HG03432 (cell line): ENCODE measurements at regions not wholly inside any gene's neighbourhood (a gene's known extent, or its start where the extent isn't known, plus 50 kb on each side); places are given as distances from the start of the nearest gene placed in this dataset.

ENCODE experiments used
- ATAC-seq: cut with Tn5 transposase; IDR thresholded peaks from one replicate; pipeline ENCODE4 v1.9.1; 2021; ENCODE audit warnings: mild to moderate bottlenecking, moderate library complexity; ENCODE audit not compliant: unreplicated experiment

GRCh38 chr19:30266687-30267086 lies 105.5 kb upstream of the ZNF536 start:
- no peak for ATAC-seq

- ATAC-seq = no peak
Observed at GRCh38 chr19:30267332-30267731, 104.9 kb upstream of the ZNF536 start.

- no peak for ATAC-seq
Observed at GRCh38 chr19:30268601-30269000, 103.6 kb upstream of the ZNF536 start.

GRCh38 chr19:30269638-30270037 lies 102.5 kb upstream of the ZNF536 start:
- ATAC-seq = no peak

GRCh38 chr19:30271816-30272215 lies 100.4 kb upstream of the ZNF536 start:
- ATAC-seq = no peak

- ATAC-seq = no peak
Observed at GRCh38 chr19:30272554-30272953, 99.6 kb upstream of the ZNF536 start.

GRCh38 chr19:30273184-30273583 lies 99.0 kb upstream of the ZNF536 start:
- no peak for ATAC-seq

GRCh38 chr19:30274987-30275386 lies 97.2 kb upstream of the ZNF536 start:
- no peak for ATAC-seq

GRCh38 chr19:30276011-30276882 lies 95.9 kb upstream of the ZNF536 start:
- ATAC-seq = no peak

GRCh38 chr19:30276883-30277280 lies 95.3 kb upstream of the ZNF536 start:
- no peak for ATAC-seq

- ATAC-seq = no peak
Observed at GRCh38 chr19:30277941-30278881, 94.0 kb upstream of the ZNF536 start.

GRCh38 chr19:30278882-30279254 lies 93.3 kb upstream of the ZNF536 start:
- no peak for ATAC-seq

- no peak for ATAC-seq
Observed at GRCh38 chr19:30280018-30280417, 92.2 kb upstream of the ZNF536 start.

GRCh38 chr19:30281906-30282305 lies 90.3 kb upstream of the ZNF536 start:
- ATAC-seq = no peak

GRCh38 chr19:30283556-30283955 lies 88.6 kb upstream of the ZNF536 start:
- no peak for ATAC-seq

GRCh38 chr19:30284209-30284608 lies 88.0 kb upstream of the ZNF536 start:
- ATAC-seq = no peak

GRCh38 chr19:30284885-30285284 lies 87.3 kb upstream of the ZNF536 start:
- no peak for ATAC-seq

- no peak for ATAC-seq
Observed at GRCh38 chr19:30286378-30286777, 85.8 kb upstream of the ZNF536 start.

- ATAC-seq = no peak
Observed at GRCh38 chr19:30287259-30287658, 84.9 kb upstream of the ZNF536 start.

GRCh38 chr19:30287973-30288372 lies 84.2 kb upstream of the ZNF536 start:
- ATAC-seq = no peak

- ATAC-seq = no peak
Observed at GRCh38 chr19:30288911-30289310, 83.3 kb upstream of the ZNF536 start.

- no peak for ATAC-seq
Observed at GRCh38 chr19:30289336-30289735, 82.8 kb upstream of the ZNF536 start.
